SK-MEL-5 (cell line): ENCODE measurements at regions not wholly inside any gene's neighbourhood (a gene's known extent, or its start where the extent isn't known, plus 50 kb on each side); places are given as distances from the start of the nearest gene placed in this dataset.
"Not testable (repeated sequence)": the region's sequence is repeated elsewhere in the genome, so short reads cannot be mapped to it uniquely, and the experiment has no call there.

Experiments
- DNase-seq: peaks from one replicate; pipeline ENCODE4 v3.0.0-alpha.2; 2016; ENCODE audit warnings: low read depth, low spot score
- in situ Hi-C: cut with HindIII; loops from 2 replicates; pipeline ENCODE4 v1.10.0; 2016; ENCODE audit warnings: low sequenced_read_pairs, high pct_unique_total_duplicates, low pct_unique_long_range_greater_than_20kb

DNA sequence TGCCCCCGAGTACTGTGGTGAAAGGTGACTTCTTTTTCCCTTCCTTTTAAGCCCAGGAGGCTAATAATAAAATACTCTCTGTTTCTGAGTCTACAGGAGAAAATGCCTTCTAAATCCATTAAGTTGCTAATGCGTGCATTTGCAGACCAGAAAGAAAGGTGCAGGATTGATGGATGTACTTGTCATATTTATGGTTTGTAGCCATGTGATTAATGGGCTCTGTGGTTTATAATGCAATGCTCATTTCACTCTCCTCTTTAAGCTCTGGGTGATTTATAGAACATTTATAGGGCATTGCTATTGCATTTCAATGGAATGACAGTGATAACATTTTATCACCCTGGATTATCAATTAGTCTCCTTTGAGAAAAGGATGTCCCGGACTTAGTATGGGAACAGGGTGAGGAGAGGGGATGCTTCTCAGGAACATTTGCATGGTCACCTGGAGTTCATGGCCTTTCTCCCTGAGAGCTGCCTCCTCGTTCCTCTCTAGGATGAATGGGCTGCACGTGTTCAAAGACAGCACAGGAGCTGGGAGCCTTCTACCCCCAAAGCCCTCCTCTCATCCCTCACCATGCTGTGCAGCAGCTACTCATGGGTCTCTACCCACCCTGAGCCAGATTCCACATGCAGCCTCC is 82.8 kb upstream of the HMGXB4 start:
- no peak for DNase-seq

DNA sequence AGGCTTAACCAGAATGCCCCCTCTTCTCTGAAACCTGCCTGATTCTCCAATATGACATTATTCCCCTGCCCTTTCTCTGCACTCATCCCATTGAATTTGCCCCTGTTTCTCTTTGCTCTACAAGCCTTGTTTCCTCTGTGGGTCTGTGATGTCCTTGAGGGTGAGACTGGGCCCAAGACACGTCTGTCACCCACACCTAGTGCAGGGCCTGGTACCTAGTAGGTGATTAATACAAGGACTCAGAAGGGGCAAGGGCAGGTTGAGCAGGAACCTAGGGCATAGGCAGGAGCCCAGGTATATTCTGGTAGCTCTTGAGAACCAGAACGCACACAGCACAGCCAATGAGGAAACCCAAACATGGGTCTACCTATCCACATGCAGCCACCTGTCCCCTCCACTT is 81.9 kb upstream of the HMGXB4 start:
- in situ Hi-C loops = no loop called here

More for the DNA sequence above, 82.8 kb upstream of the HMGXB4 start:
- in situ Hi-C loops = no loop called here

DNA sequence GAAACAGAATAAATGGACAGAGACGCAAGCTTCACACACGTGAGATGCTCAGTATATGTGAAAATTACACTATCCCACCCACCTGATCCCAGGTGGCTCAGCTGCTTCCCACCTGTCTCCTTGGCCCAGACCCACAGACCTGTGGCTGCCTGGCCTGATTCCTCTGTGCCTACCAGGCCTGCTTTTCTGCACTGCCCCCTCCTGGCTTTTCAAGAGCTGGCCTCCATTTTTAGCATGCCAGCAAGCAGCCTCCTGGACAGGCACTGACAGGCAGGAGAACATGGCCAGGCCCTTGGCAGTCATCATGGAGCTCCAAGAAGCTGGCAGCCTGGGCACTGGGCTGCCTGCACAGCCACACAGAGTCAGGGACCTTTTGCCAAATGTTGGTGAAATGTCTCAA is 79.5 kb upstream of the HMGXB4 start:
- in situ Hi-C loops = no loop called here
- peak; percentile 20 for DNase-seq

More for the DNA sequence above, 81.9 kb upstream of the HMGXB4 start:
- no peak for DNase-seq

DNA sequence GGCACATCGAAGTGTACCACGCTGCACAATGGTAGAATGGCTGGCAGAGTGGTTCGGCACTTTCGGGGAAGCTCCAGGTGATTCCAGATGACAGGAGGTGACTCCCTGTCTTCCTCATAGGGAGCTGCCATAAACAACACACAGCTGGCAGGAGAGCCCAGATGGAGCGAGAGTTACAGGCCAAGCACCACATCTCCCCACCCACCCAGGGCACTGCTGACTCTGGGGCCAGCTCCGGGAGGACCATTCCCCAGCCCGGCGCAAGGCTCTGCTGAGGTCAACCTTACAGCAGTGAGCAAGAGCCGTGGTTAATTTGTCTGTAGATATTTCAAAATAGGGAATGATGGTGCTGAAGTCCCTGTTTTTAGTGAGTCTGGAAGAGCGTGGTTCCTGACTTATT is 78.8 kb upstream of the HMGXB4 start:
- in situ Hi-C loops = no loop called here
- no peak for DNase-seq

DNA sequence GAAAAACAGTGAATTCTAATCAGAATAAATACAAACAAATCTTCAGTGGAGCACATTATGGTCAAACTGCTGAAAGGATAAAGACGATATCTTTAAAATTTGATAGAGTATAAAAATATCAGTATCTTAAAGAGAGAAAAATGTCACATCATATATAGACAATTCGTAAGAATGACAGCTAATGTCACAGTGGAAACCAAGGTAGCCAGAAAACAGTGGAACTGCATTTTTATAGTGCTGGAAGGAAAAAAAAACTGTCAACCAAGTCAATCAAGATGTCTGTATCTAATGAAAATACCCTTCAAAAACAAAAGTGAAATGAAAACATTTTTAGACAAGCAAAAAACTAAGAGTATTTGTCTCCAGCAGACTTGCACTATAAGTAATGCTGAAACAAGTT is 73.4 kb upstream of the HMGXB4 start:
- in situ Hi-C loops = no loop called here
- no peak for DNase-seq

DNA sequence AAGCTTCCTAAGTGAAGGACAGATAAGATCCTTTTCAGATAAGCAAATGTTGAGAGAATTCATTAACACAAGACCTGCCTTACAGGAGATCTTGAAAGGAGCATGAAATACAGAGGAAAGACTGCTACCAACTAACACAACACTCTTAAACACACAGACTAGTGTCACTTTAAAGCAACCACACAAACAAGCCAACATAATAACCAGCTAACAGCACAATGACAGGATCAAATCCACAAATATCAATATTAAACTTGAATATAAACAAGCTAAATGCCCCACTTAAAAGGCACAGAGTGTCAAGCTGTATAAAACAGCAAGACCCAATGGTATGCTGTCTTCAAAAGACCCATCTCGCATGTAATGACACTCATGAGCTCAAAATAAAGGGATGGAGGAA is 70.8 kb upstream of the HMGXB4 start:
- in situ Hi-C loops = no loop called here
- DNase-seq = no peak

DNA sequence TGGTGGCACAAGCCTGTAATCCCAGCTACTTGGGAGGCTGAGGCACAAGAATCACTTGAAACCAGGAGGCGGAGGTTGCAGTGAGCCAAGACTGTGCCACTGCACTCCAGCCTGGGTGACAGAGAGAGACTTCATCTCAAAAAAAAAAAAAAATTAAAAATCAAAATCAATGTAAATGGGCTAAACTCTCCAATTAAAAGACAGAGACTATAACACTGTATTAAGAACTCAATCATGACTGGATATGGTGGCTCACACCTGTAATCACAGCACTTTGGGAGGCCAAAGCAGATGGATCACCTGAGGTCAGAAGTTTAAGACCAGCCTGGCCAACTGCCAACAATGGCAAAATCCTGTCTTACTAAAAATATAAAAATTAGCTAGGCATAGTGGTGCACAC is 68.4 kb upstream of the HMGXB4 start:
- in situ Hi-C loops, DNase-seq: not testable (repeated sequence)

DNA sequence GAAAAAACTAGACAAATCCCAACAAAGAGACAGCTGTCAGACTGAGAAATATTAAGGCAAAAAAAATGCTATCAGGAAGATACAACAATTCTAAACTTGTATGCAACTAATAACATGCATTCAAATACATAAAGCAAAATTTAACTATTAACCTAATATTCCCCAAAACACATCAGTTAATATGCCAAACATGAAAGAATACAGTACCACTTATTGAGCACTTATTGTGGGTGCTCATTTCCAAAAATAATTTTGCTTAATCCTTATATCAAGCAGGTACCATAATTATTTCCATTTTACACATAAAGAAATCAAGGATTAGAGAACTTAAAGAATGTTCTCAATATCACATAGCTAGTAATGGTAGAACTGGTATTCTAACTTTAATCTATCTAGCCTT is 67.7 kb upstream of the HMGXB4 start:
- DNase-seq = no peak
- in situ Hi-C loops = no loop called here

DNA sequence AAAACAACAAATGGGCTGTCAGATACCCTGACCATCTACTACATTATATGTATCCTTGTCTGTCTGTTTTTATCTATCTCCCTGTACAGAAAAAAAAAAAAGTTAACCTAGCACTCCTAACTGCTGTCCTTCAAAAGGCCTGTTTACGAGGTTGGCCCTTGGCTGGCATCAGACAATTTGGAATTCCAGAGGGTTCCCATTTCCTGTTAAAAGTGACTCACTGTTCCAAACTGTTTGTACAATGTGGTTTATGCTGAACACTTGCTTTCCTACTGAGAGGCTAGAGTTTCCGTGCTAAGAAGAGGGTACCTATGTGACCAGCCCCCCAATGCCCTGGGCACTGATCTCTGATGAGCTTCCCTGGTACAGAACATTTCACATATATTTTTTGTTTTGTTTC is 65.9 kb upstream of the HMGXB4 start:
- no peak for DNase-seq
- in situ Hi-C loops = no loop called here

DNA sequence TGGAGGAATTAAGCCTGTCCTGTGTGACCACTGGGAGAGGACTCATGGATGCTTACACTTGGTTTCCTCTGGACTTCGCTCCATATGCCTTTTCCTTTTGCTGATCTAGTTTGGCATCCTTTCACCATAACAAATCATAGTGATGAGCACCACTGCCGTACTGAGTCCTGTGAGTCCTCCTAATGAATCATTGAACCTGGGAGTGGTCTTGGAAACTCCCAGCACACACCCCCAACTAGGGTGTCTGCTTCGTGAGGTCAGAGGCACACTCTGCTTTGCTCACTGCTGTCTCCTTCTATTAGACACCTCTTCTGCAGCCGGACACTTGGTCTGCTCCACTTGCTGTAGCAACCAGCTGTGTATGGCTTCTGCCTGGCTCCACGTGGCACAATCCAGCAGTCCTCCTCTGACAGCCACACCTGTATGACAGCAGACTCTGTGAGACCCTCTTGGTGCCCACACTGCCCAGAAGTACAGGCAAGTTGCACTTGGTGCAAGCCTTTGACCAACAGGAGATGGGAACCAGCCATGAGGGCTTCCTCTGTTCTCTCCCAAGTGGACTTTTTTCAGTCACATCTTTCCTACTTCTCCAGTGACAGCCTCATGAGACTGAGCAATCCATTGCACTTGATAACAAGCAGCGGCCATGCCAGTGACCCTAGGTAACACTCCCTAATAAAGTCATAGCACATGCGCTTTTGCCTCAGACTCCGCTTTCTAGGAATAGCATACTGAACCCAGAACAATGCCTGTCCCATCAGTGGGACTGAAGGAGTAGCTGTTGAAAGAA is 65.0 kb upstream of the HMGXB4 start:
- in situ Hi-C loops = no loop called here

DNA sequence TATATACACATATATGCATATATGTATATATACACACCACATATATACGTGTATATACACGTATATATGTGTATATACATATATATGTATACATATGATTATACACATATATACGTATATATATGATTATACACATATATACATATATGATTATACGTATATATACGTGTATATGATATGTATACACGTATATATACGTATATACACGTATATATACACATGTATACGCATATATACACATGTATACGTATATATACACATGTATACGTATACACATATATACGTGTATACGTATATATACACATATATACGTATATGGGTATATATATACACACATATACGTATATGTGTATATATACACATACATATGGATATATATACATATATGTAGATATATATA is 62.1 kb upstream of the HMGXB4 start:
- no peak for DNase-seq
- in situ Hi-C loops = no loop called here

More for the DNA sequence above, 65.0 kb upstream of the HMGXB4 start:
- no peak for DNase-seq

DNA sequence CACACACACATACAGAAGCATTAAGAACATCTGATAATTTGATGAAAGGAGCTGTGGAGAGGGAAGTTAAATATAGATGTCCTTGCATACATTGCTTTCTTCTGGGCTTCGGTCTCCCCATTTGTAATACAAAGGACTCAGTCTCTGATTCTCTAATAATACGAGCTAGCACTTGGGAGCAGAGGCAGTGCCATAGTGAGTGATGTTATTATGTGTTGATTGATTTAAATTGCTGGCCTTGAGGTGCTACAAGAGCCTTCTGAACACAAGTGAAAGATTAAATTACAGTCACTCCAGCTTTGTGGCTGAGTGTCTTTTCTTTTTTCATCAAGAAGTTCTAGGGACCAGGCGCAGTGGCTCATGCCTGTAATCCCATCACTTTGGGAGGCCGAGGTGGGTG is 61.5 kb upstream of the HMGXB4 start:
- in situ Hi-C loops = no loop called here
- no peak for DNase-seq

DNA sequence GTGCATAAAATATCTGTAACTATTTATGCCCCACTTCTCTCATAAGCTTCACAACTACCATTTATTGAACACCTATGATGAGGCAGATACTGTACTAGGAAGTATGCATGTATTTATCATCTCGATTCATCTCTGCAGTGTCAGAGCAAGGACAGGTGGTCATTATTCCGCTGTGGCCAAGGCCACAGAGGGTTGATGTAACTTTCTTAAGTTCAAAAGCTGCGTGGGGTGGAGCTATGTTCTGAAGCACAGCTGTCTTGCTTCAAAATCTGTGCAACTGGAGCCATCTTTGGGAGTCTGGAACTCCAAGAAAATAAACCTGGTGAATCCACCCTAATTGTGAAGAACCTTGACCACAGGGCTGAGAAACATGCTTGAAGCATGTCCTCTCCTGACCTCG is 60.2 kb upstream of the HMGXB4 start:
- in situ Hi-C loops = no loop called here
- DNase-seq = no peak

DNA sequence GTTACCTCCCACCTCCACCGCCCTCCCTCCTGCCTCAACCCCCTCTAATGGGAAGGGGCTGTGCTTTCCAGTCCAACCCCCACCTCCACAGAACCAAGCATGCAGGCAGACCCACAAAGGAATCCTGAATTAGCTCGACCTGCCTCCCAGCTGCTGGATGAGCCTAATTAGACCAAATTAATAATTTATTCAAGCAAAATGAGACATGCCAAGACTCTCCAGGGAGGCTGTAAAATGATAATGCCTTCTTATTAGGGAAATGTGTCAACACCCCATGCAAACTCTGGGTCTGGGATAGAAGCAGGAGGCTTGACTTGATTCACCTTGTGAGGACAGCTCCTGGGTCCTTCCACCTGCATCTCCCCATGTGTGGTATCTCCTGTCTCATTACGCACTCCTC is 59.4 kb upstream of the HMGXB4 start:
- no peak for DNase-seq
- in situ Hi-C loops = no loop called here

DNA sequence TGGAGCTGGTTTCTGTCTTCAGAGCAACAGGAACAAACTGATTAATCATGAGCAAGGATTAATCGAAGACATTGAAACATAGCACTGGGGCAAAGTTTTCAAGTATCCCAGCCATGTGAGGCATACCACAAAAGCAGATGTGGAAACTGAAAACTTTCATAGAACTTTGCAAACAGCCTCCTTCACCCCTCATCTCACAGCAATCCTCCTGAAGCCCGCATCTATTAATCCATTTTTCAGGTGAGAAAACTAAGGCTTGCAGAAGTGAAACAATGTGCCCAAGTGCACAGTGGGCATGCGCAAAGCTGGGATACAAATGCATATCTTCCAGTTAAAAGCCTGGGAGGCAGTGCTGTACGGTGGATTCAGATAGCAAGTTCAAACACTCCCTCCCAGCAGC is 58.6 kb upstream of the HMGXB4 start:
- no peak for DNase-seq
- in situ Hi-C loops = no loop called here

DNA sequence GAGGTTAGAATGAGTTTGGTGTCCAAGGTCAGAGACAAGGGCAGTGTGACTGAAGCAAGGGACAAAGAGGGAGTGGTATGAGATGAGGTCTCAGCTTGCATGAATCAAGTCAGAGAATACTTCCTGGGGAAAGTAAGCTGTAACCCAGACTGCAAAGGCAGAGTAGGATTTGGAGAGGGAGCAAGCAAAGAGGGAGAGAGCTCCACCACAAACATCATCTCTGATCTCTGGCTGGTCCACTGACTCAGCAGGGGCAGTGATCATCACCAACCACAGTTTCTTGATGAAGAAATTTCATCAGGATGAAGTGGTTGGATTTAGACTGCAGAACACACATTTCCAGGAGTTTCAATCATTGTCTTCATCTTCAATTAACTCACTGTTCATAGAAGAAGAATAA is 54.9 kb upstream of the HMGXB4 start:
- no peak for DNase-seq
- in situ Hi-C loops = no loop called here

DNA sequence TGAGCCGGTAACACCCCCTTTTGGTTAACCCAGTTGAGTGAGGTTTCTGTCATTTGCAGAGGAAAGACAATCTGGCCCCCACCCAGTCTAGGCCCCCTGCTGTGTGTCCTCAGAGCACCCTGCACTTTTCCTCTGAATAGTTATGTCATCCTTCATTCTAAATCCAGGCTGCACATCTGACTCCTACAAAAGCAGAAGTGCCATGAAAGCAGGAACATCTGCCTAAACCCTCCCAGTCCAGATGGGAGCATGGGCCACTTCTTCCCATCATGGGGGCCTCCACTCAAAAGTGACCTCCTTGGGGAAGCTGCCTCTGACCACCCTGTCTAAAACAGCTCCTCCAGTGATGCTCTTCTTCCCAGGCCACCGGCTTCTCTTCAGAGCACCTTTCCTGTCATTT is 53.7 kb upstream of the HMGXB4 start:
- no peak for DNase-seq
- in situ Hi-C loops = no loop called here

DNA sequence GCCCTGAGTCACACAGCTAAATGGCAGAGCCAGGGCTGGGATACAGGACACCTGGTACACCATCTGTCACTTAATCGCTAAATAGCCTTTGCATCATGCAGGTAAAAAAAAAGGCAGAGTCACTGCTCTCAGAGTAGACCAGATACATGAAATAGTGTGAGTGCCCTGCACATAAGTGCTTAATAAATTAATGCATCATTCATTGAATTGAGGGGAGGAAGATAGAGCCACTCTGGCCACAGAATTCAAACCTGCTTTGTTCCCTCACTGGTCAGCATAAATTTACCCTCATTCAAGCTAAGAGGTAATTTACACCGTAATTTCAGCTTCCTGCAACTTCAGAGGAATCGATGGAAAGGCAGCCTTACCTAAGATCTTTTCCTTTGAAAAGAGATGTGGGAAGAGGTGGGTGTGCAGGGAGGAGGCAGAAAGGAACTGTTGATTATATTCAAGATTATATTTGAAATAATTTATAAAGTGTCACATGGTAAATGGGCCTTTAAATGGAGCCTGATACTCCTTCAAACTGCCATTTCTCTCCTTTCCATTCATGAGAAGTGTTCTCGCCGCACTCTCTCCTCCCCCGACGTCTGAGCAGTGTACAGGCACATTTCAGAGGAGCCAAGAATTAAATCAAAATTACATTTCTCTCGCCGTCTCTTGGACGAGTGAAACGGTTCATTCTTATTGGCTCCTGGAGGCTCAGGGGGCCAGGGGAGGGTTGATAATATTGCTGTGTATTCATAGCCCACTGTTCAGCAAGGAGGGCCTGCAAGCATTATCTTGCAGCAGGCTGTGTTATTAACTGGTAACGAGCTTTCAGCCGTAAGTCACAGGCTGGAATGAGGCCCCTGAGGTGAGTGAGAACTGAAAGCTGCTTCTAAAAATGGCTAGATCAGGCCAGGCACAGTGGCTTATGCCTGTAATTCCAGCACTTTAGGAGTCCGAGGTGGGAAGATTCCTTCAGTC is 52.2 kb upstream of the HMGXB4 start:
- in situ Hi-C loops = no loop called here
- no peak for DNase-seq
